Fibroblast of skin of left quadriceps (primary cell): ENCODE measurements at regions not wholly inside any gene's neighbourhood (a gene's known extent, or its start where the extent isn't known, plus 50 kb on each side); places are given as distances from the start of the nearest gene placed in this dataset.
"Not testable (repeated sequence)": the region's sequence is repeated elsewhere in the genome, so short reads cannot be mapped to it uniquely, and the experiment has no call there.

Experiments used
- DNase-seq, 2 experiments: peaks; one replicate each; pipeline ENCODE4 v3.0.0-alpha.2; 2013; ENCODE audit warnings: low read depth in 2 of 2

- no peak for DNase-seq
Measured at GRCh38 chrX:465418-466215, 78.9 kb upstream of the PPP2R3B start.

- DNase-seq: not testable (repeated sequence)
Measured at GRCh38 chrX:466836-467235, 80.1 kb upstream of the PPP2R3B start.

GRCh38 chrX:467686-468085, 81.0 kb upstream of the PPP2R3B start:
- DNase-seq: not testable (repeated sequence)

- no peak for DNase-seq
Measured at GRCh38 chrX:468979-469378, 82.3 kb upstream of the PPP2R3B start.

- no peak for DNase-seq
Measured at GRCh38 chrX:470686-471085, 84.0 kb upstream of the PPP2R3B start.

- peak in 1 of 2 experiments; percentile 3 for DNase-seq
Measured at GRCh38 chrX:471281-471680, 84.6 kb upstream of the PPP2R3B start.

GRCh38 chrX:472275-472674, 85.6 kb upstream of the PPP2R3B start:
- not testable (repeated sequence) for DNase-seq

- peak; percentile 68 to 70 for DNase-seq
Measured at GRCh38 chrX:475926-476723, 89.4 kb upstream of the PPP2R3B start.

- peak in 1 of 2 experiments; percentile 13 for DNase-seq
Measured at GRCh38 chrX:476724-477075, 90.0 kb upstream of the PPP2R3B start.

GRCh38 chrX:477441-478012, 90.8 kb upstream of the PPP2R3B start:
- DNase-seq: no peak

GRCh38 chrX:479273-479981, 92.7 kb upstream of the PPP2R3B start:
- DNase-seq: no peak

GRCh38 chrX:480861-481417, 94.2 kb upstream of the PPP2R3B start:
- DNase-seq: no peak

- no peak for DNase-seq
Measured at GRCh38 chrX:482192-482701, 95.5 kb upstream of the PPP2R3B start.

- DNase-seq: no peak
Measured at GRCh38 chrX:482702-483203, 96.0 kb upstream of the PPP2R3B start.

GRCh38 chrX:485368-485767, 98.7 kb upstream of the PPP2R3B start:
- DNase-seq: no peak

- no peak for DNase-seq
Measured at GRCh38 chrX:486325-486724, 99.6 kb upstream of the PPP2R3B start.

GRCh38 chrX:487836-488235, 101.1 kb upstream of the PPP2R3B start:
- DNase-seq: no peak

GRCh38 chrX:489820-490219, 103.1 kb upstream of the PPP2R3B start:
- DNase-seq: no peak

GRCh38 chrX:497186-498014, 110.7 kb upstream of the PPP2R3B start:
- DNase-seq: no peak

- not testable (repeated sequence) for DNase-seq
Measured at GRCh38 chrX:498901-499300, 112.2 kb upstream of the PPP2R3B start.
